Liver (tissue), 8 donors: ENCODE measurements at regions not wholly inside any gene's neighbourhood (a gene's known extent, or its start where the extent isn't known, plus 50 kb on each side); places are given as distances from the start of the nearest gene placed in this dataset.

Experiments
- DNase-seq: peaks from one replicate; pipeline ENCODE4 v3.0.0-alpha.2; 2017; ENCODE audit warnings: low spot score
- H3K27ac ChIP-seq, 2 donors: one replicate each; pipeline ENCODE4 v1.7.0; 2013; ENCODE audit warnings: inconsistent platforms in 2 of 2, low read length in 2 of 2, control low read depth in 1 of 2, low read depth in 1 of 2, mild to moderate bottlenecking in 1 of 2
- H3K27me3 ChIP-seq, 4 donors: one replicate each; pipeline versions ENCODE4 v1.6.1 to v1.7.0; 2013; ENCODE audit warnings: low read length in 3 of 4, inconsistent platforms in 1 of 4, mild to moderate bottlenecking in 1 of 4, moderate library complexity in 1 of 4; ENCODE audit not compliant: control insufficient read depth in 4 of 4, insufficient read depth in 4 of 4
- H3K36me3 ChIP-seq, 4 donors: one replicate each; pipeline versions ENCODE4 v1.6.1 to v1.7.0; 2013; ENCODE audit warnings: low read length in 3 of 4, mild to moderate bottlenecking in 3 of 4, low read depth in 1 of 4, moderate library complexity in 1 of 4; ENCODE audit not compliant: control insufficient read depth in 4 of 4, insufficient read depth in 3 of 4
- H3K4me1 ChIP-seq, 4 donors: one replicate each; pipeline versions ENCODE4 v1.6.1 to v1.7.0; 2013; ENCODE audit warnings: low read length in 3 of 4, mild to moderate bottlenecking in 3 of 4, moderate library complexity in 1 of 4; ENCODE audit not compliant: control insufficient read depth in 4 of 4, insufficient read depth in 4 of 4
- H3K4me3 ChIP-seq, 3 donors: one replicate each; pipeline versions ENCODE4 v1.6.1 to v1.7.0; 2013; ENCODE audit warnings: low read length in 3 of 3, control low read depth in 1 of 3, low read depth in 1 of 3, mild to moderate bottlenecking in 1 of 3
- H3K9ac ChIP-seq, 2 donors: one replicate each; pipeline ENCODE4 v1.7.0; 2013; ENCODE audit warnings: low read length in 2 of 2, mild to moderate bottlenecking in 2 of 2, moderate library complexity in 2 of 2, control low read depth in 1 of 2, low read depth in 1 of 2
- H3K9me3 ChIP-seq, 4 donors: one replicate each; pipeline versions ENCODE4 v1.6.1 to v1.7.0; 2013; ENCODE audit warnings: low read length in 3 of 4; ENCODE audit not compliant: control insufficient read depth in 4 of 4
- EGR1 ChIP-seq, 2 donors: IDR thresholded peaks; 2 replicates each; pipeline ENCODE4 v1.6.1; 2016 to 2018; ENCODE audit warnings: antibody characterized with exemption in 2 of 2, low read depth in 2 of 2
- FOXA1 ChIP-seq: IDR thresholded peaks from 2 replicates; pipeline ENCODE4 v1.6.1; 2016; ENCODE audit warnings: antibody characterized with exemption
- GABPA ChIP-seq, 2 donors: IDR thresholded peaks in 1 of 2; conservative IDR thresholded peaks in 1 of 2; 2 replicates each; pipeline ENCODE4 v1.6.1; 2016; ENCODE audit warnings: antibody characterized with exemption in 2 of 2, mild to moderate bottlenecking in 1 of 2, moderate library complexity in 1 of 2
- HNF4A ChIP-seq, 2 donors: conservative IDR thresholded peaks; 2 replicates each; pipeline ENCODE4 v1.6.1; 2016; ENCODE audit warnings: antibody characterized with exemption in 2 of 2, mild to moderate bottlenecking in 2 of 2
- HNF4G ChIP-seq: IDR thresholded peaks from 2 replicates; pipeline ENCODE4 v1.6.1; 2016; ENCODE audit warnings: antibody characterized with exemption
- JUND ChIP-seq, 2 donors: IDR thresholded peaks; 2 replicates each; pipeline ENCODE4 v1.6.1; 2016; ENCODE audit warnings: antibody characterized with exemption in 2 of 2
- MAX ChIP-seq: IDR thresholded peaks from 2 replicates; pipeline ENCODE4 v1.6.1; 2016; ENCODE audit warnings: antibody characterized with exemption
- NR2F2 ChIP-seq: IDR thresholded peaks from 2 replicates; pipeline ENCODE4 v1.6.1; 2016; ENCODE audit warnings: antibody characterized with exemption
- REST ChIP-seq: IDR thresholded peaks from 2 replicates; pipeline ENCODE4 v1.6.1; 2016; ENCODE audit warnings: antibody characterized with exemption, mild to moderate bottlenecking
- RXRA ChIP-seq, 2 donors: IDR thresholded peaks; 2 replicates each; pipeline ENCODE4 v1.6.1; 2017 to 2018; ENCODE audit warnings: antibody characterized with exemption in 2 of 2, mild to moderate bottlenecking in 1 of 2
- SP1 ChIP-seq: IDR thresholded peaks from 2 replicates; pipeline ENCODE4 v1.6.1; 2018; ENCODE audit warnings: antibody characterized with exemption, mild to moderate bottlenecking
- YY1 ChIP-seq: IDR thresholded peaks from 2 replicates; pipeline ENCODE4 v1.6.1; 2016; ENCODE audit warnings: antibody characterized with exemption, mild to moderate bottlenecking
- ZBTB33 ChIP-seq: IDR thresholded peaks from 2 replicates; pipeline ENCODE4 v1.6.1; 2016; ENCODE audit warnings: antibody characterized with exemption
- WGBS: extraction: QIAGEN DNeasy Blood & Tissue Kit; methylation state at CpG from one replicate; pipeline ENCODE4 v1.1.7; 2013; 5-methylcytosine and 5-hydroxymethylcytosine counted together
- TF ChIP-seq, protein P1 (sequence below): fragments of 150-350 bp; IDR thresholded peaks from 2 replicates; pipeline ENCODE4 v1.5.1; 2017; ENCODE audit warnings: improper control_type of control experiment, low read depth, low read length; ENCODE audit not compliant: missing input control
- TF ChIP-seq, protein P2 (sequence below): IDR thresholded peaks from 2 replicates; pipeline ENCODE4 v1.6.1; 2016; ENCODE audit warnings: antibody characterized with exemption
- donor health status: healthy.
- donor health status: healthy.
- donor health status: healthy.
- donor health status: healthy.
- donor health status: healthy.

- Histone ChIP-seq H3K9me3 (no peaks in the 10 kb centered on the region), H3K27me3 (no peaks in the 10 kb centered on the region), H3K4me1 (no peaks in the 10 kb centered on the region), H3K9ac (no peak overlapping the region), H3K27ac (no peak overlapping the region), H3K4me3 (no peak overlapping the region), H3K36me3 (no peaks in the 10 kb centered on the region)
- WGBS = 76% methylated on average over 3 of the region's 3 CpGs
- TF ChIP-seq HNF4G = no peak
- no peak for DNase-seq
These were observed 377.6 kb upstream of the GATB start for GRCh38 chr4:152138451-152138850.

- H3K9ac ChIP-seq = no peak overlapping the region
- no peaks in the 10 kb centered on the region for H3K9me3 ChIP-seq
- H3K27me3 ChIP-seq = peaks cover 0 to 5% (median 0%) of the 10 kb centered on the region in 4 donors
- H3K4me1 ChIP-seq = no peaks in the 10 kb centered on the region
- H3K27ac ChIP-seq = no peak overlapping the region
- no peak for TF ChIP-seq FOXA1
- TF ChIP-seq EGR1 (IDR thresholded peaks at IDR 0.05; ENCODE audit: low read depth in 2 of 2) = no peak
- no peak for TF ChIP-seq REST
- TF ChIP-seq SP1 = no peak
- no peak for TF ChIP-seq HNF4A (conservative IDR thresholded peaks at IDR 0.05)
- TF ChIP-seq NR2F2 = no peak
- TF ChIP-seq GABPA (IDR thresholded peaks at IDR 0.05 in 1 of 2, conservative IDR thresholded peaks at IDR 0.05 in 1 of 2) = no peak
- TF ChIP-seq YY1 = no peak
- no peaks in the 10 kb centered on the region for H3K36me3 ChIP-seq
- no peak for DNase-seq
- H3K4me3 ChIP-seq = no peak overlapping the region
These were observed 372.0 kb upstream of the GATB start for GRCh38 chr4:152132776-152133175.

DNA sequence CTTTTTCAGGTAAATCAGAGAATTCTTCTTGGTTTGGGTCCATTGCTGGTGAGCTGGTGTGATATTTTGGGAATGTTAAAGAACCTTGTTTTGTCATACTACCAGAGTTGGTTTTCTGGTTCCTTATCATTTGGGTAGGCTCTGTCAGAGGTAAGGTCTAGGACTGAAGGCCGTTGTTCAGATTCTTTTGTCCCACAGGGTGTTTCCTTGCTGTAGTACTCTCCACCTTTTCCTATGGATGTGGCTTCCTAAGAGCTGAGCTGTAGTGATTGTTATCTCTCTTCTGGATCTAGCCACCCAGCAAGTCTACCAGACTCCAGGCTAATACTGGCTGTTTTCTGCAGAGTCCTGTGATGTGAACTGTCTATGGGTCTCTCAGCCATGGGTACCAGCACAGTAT, 367.5 kb upstream of the GATB start:
- TF ChIP-seq HNF4G (no peak), FOXA1 (no peak), SP1 (no peak), RXRA (IDR thresholded peaks at IDR 0.05) (no peak), YY1 (no peak), ZBTB33 (no peak), JUND (IDR thresholded peaks at IDR 0.05) (no peak), NR2F2 (no peak), MAX (no peak)
- TF ChIP-seq, protein P1, sequence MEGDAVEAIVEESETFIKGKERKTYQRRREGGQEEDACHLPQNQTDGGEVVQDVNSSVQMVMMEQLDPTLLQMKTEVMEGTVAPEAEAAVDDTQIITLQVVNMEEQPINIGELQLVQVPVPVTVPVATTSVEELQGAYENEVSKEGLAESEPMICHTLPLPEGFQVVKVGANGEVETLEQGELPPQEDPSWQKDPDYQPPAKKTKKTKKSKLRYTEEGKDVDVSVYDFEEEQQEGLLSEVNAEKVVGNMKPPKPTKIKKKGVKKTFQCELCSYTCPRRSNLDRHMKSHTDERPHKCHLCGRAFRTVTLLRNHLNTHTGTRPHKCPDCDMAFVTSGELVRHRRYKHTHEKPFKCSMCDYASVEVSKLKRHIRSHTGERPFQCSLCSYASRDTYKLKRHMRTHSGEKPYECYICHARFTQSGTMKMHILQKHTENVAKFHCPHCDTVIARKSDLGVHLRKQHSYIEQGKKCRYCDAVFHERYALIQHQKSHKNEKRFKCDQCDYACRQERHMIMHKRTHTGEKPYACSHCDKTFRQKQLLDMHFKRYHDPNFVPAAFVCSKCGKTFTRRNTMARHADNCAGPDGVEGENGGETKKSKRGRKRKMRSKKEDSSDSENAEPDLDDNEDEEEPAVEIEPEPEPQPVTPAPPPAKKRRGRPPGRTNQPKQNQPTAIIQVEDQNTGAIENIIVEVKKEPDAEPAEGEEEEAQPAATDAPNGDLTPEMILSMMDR = no peak
- TF ChIP-seq, protein P2, sequence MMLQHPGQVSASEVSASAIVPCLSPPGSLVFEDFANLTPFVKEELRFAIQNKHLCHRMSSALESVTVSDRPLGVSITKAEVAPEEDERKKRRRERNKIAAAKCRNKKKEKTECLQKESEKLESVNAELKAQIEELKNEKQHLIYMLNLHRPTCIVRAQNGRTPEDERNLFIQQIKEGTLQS = no peak
- Histone ChIP-seq H3K4me1 (no peaks in the 10 kb centered on the region), H3K27me3 (peaks cover 0 to 5% (median 0%) of the 10 kb centered on the region in 4 donors), H3K27ac (no peak overlapping the region), H3K36me3 (no peaks in the 10 kb centered on the region), H3K9ac (no peak overlapping the region), H3K4me3 (no peak overlapping the region), H3K9me3 (peaks cover 0 to under 1% (median 0%) of the 10 kb centered on the region in 4 donors)
- no peak for DNase-seq
- WGBS = 68% methylated on average over 1 of the region's 1 CpG
